NCI-H510A treated with DMSO at 0.1 percent for 48 hours (cell line): ENCODE measurements at regions not wholly inside any gene's neighbourhood (a gene's known extent, or its start where the extent isn't known, plus 50 kb on each side); places are given as distances from the start of the nearest gene placed in this dataset.
"Not testable (repeated sequence)": the region's sequence is repeated elsewhere in the genome, so short reads cannot be mapped to it uniquely, and the experiment has no call there.

ENCODE experiments used
- DNase-seq: peaks from one replicate; lab custom pipeline; 2025; lab: John Stamatoyannopoulos, UW

DNA sequence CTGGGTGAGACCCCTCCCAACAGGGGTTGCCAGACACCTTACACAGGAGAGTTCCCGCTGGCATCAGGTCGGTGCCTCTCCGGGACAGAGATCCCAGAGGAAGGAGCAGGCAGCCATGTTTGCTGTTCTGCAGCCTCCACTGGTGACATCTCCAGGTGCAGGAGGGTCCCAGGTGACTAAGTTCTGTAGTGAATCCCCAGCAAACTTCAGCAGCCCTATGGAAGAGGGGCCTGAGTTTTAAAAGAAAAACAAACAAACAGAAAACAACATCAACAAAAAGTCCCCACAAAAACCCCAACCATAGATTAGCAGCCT, 515.1 kb downstream of the FRK start:
- no peak for DNase-seq

DNA sequence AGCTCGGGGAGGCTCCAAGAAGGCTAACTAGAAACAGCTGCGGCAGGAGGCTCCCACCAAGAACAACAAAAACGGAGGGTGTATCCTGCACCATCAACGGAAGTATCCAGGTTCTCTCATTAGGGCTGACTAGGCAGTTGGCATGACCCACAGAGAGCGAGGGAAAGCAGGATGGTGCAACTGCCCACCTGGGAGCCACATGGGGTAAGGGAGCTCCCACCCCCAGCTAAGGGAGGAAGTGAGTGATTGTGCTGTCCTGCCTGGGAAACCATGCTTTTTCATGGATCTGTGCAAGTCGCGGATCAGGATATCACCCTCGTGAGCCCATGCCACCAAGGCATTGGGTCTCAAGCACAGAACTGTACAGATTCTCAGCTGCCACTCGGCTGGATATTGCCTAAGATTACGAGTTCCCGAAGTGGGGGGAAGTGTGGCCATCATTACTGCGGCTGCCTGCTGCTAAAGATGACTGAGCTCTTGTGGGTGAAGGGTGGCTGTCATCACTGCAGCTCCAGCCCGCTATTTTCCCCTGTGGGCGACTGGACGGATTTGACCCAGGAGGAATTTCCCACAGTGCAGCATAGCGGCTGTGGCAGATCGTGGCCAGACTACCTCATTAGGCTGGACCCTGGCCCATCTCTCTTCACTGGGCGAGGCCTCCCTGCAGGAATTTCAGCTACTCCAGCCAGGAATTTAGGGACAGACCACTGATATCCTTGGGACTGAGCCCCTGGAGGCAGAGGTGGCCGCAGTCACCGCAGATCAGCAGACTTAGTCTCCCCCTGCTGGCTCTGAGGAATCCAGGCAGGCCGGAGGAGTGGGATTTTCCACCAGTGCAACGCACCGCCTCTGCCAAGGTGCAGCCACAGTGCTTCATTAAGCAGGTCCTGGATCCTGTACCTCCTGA, 515.7 kb downstream of the FRK start:
- DNase-seq, result no peak

DNA sequence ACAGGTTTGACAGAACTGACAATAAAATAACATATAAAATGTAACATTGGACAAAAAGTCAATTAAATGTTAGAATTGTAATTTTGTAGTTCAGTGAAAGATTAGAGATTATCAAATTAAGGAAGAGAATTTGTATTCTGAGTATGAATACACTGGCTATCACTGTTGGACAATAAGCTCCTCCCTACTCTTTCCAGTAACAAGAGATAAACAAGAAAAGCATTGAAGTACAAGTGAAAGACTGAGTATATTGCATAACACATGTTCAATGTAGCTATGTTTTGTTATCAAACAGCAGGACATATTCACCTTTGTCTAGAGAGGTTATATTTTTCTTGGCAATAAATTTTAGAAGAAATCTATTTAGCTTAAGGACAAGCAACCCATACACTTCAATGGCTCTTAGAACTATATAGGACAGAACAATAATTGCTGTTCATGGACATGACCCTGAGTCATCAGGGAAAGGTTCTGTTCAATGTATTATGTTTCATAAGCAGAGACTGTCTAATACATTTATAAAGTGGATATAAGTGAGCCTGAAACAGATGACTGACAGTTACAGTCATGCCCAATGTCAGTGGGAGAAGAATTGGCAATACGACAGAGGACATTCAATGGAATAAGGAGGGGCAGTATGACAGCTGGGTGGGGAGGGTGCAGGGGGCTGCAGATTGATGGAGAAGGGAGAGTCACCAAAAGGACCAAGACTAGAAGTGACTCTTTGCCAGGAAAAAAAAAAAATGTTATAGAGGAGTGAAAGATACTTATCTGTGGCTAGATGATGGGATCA, 520.4 kb downstream of the FRK start:
- no peak for DNase-seq

GRCh38 chr6:115539531-115539930, 521.2 kb downstream of the FRK start:
- DNase-seq, result no peak

- peak; percentile 41 for DNase-seq
Observed at GRCh38 chr6:115524821-115525220, 535.9 kb downstream of the FRK start.

GRCh38 chr6:115521747-115522146, 538.9 kb downstream of the FRK start:
- not testable (repeated sequence) for DNase-seq

GRCh38 chr6:115514656-115515055, 546.0 kb downstream of the FRK start:
- DNase-seq, result no peak

GRCh38 chr6:115512923-115513322, 547.8 kb downstream of the FRK start:
- DNase-seq, result no peak

- no peak for DNase-seq
Observed at GRCh38 chr6:115511771-115512170, 548.9 kb downstream of the FRK start.

DNA sequence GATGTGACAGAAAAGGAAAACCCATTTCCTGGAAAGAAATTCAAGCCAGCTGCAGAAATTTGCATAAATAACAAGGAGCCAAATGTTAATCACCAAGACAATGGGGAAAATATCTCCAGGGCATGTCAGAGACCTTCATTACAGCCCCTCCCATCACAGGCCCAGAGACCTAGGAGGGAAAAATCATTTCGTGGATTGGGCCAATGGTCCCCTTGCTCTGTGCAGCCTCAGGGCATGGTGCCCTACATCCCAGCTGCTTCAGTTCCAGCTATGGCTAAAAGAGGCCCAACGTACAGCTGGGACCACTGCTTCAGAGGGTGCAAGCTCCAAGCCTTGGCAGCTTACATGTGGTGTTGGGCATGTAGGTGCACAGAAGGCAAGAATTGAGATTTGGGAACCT, 558.3 kb downstream of the FRK start:
- DNase-seq, result not testable (repeated sequence)

GRCh38 chr6:115495184-115495583, 565.5 kb downstream of the FRK start:
- DNase-seq, result no peak

DNA sequence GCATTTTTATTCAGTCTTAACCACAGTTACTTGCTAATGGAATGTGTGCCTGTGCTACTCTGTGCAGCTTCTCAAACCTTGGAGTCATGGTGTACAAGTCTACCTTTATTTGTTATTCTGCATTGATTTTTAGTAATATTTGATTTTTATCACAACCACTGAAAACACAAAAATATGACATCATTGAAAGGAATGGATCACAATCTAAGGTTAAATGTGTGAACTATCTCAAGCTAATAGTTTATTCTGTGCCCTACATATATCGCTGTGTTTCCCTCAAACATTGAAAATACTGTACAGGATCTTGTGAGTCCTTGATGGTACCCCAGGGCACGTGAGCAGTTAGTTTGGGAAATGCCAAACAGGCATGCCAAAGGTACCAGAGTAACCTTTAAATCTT, 573.4 kb downstream of the FRK start:
- no peak for DNase-seq

GRCh38 chr6:115485400-115485799, 575.3 kb downstream of the FRK start:
- peak; percentile 50 for DNase-seq

GRCh38 chr6:115480543-115480942, 580.1 kb downstream of the FRK start:
- DNase-seq, result not testable (repeated sequence)

GRCh38 chr6:115474443-115475041, 586.1 kb downstream of the FRK start:
- no peak for DNase-seq

DNA sequence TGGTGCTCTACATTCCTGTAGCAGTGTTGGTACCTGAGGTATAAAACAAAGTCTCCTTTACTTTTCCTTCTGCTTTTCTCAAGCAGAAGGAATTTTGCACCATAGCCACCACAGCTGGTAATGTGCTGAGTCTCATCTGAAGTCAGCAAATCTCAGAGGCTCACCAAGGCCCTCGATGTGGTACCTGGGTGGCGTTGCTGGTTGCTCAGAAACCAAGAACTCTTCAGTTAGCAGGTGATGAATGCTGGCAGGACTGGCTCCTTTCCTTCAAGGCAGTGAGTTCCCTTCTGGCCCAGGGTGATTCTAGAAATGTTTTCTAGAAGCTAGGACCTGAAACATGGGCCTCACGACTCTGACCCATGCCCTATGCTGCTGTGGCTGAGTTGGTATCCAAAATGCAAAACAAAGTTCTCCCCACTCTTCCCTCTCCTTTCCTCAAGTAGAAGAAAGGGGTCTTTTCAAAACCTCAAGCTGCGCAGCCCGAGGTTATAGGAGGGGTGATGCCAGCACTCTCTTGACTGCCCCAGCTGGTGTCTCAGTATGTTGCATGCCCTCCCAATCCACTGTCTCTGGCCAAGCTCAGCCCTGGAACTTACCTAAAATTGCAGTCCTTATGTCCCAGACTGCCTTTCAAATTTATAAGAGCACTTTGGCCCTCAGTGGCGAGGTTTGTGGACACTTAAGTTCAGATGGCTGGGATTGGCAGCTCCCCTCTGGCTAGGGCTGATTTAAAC, 592.3 kb downstream of the FRK start:
- no peak for DNase-seq

DNA sequence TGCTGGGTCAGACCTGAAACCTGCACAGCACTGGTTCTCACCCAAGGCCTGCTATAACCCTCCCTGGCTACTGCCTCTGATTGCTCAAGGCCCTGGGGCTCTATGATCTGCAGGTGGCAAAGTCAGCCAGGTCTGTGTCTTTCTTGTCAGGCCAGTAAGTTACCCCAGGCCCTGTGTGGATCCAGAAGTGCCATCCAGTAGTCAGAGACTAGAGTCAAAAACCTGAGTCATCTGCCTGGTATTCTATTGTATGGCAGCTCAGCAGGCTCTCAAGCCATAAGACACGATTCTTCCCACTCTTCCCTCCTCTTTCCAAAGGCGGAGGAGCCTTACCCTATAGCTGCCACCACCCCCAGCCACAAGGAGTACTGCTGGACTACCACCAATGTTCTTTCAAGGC, 593.0 kb downstream of the FRK start:
- no peak for DNase-seq

DNA sequence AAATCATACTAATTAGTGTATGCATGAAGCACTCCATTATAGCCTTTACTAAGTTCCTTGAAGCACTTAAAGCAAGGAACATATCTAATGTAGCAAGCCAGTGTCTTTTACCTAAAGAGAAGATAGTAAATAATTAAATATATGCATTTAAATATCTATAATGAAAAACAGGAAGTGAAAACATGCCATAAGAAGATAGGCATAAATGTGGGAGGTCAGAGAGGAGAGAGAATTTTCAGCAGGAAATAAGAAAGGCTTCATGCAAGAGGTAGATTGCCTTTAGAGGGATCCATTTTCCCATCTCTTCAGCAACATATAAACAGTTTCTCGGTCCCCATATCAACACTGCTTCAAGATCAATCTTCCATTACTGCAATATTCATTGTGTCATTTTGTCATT, 599.8 kb downstream of the FRK start:
- DNase-seq, result no peak

GRCh38 chr6:115456848-115457247, 603.8 kb downstream of the FRK start:
- DNase-seq, result no peak

GRCh38 chr6:115443825-115444478, 616.7 kb downstream of the FRK start:
- no peak for DNase-seq

- no peak for DNase-seq
Observed at GRCh38 chr6:115442323-115442722, 618.4 kb downstream of the FRK start.

DNA sequence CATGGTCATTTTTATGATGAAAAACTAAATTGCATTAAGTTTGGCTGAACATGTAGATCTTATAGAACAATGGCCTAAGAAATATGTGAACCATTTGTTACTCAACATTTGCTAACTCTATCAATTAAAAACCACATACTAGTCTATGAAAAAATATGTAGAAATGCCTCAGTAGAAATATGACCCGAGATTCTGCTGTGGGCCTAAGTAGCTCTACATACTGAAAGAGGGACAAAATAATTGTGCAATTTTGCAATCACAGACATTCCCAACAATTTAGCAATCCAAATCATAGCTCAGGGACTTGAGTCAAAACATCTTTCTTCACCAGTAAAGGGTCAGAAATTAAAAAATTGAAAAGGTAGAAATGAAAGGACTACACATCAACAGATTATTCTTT, 619.0 kb downstream of the FRK start:
- DNase-seq, result no peak
